B cell (primary cell): ENCODE measurements at regions not wholly inside any gene's neighbourhood (a gene's known extent, or its start where the extent isn't known, plus 50 kb on each side); places are given as distances from the start of the nearest gene placed in this dataset.
A peak's percentile ranks its signal among the peaks of the same experiment; 100 is the strongest.

Experiments used
- ATAC-seq: fragments of 200-7000 bp; cut with Tn5 transposase; one replicate; pipeline ENCODE4 v1.10.0; 2021; ENCODE audit warnings: low read depth, mild to moderate bottlenecking, moderate number of reproducible peaks, moderate library complexity
- CTCF ChIA-PET: fragments of 350-600 bp; sonication (Branson Sonifier 250); formaldehyde crosslinking; loops from one replicate; lab custom pipeline; 2021; ENCODE audit warnings: antibody characterized with exemption, inconsistent platforms; lab: Charles Lee
- POLR2A ChIA-PET: fragments of 350-600 bp; sonication (Branson Sonifier 250); formaldehyde crosslinking; loops from one replicate; lab custom pipeline; 2021; ENCODE audit warnings: antibody characterized with exemption; lab: Charles Lee
- DNase-seq: peaks from one replicate; pipeline ENCODE4 v3.0.0; 2013
- H2AFZ ChIP-seq: 2 replicates; pipeline ENCODE4 v1.6.1; 2012; ENCODE audit warnings: mild to moderate bottlenecking, low read depth, low read length; ENCODE audit not compliant: insufficient read depth, poor library complexity, severe bottlenecking
- H3K27ac ChIP-seq, 2 donors: 1 replicate in 1 of 2; 2 replicates in 1 of 2; pipeline ENCODE4 v1.5.1; 2012 to 2013; ENCODE audit warnings: low read length in 2 of 2, mild to moderate bottlenecking in 2 of 2, moderate library complexity in 1 of 2
- H3K27me3 ChIP-seq, 4 experiments: fragments of 200-600 bp in 1 of 4; sonication (generic) in 1 of 4; replicated peaks in 1 of 4; 1 replicate in 2 of 4; 2 replicates in 2 of 4; pipeline versions ENCODE4 v1.6.1 to v1.7.0; 2013 to 2016; ENCODE audit warnings: low read length in 3 of 4, mild to moderate bottlenecking in 2 of 4, mixed read lengths in 1 of 4, moderate library complexity in 1 of 4; ENCODE audit not compliant: insufficient read depth in 4 of 4, control insufficient read depth in 3 of 4; ENCODE audit errors: control extremely low read depth in 1 of 4
- H3K36me3 ChIP-seq, 2 experiments: replicated peaks in 1 of 2; 1 replicate in 1 of 2; 2 replicates in 1 of 2; pipeline versions ENCODE4 v1.6.1 to v1.7.1; 2013; ENCODE audit warnings: low read length in 1 of 2; ENCODE audit not compliant: insufficient read depth in 2 of 2, control insufficient read depth in 1 of 2; ENCODE audit errors: control extremely low read depth in 1 of 2, extremely low read depth in 1 of 2
- H3K4me1 ChIP-seq, 2 donors: fragments of 200-600 bp in 1 of 2; sonication (generic) in 1 of 2; 1 replicate in 1 of 2; 2 replicates in 1 of 2; pipeline versions ENCODE4 v1.5.1 to v1.6.1; 2013 to 2017; ENCODE audit warnings: low read length in 2 of 2; ENCODE audit not compliant: control insufficient read depth in 2 of 2, insufficient read depth in 2 of 2
- H3K4me2 ChIP-seq: replicated peaks from 2 replicates; pipeline ENCODE3; 2012; ENCODE audit warnings: mild to moderate bottlenecking, low read depth, low read length; ENCODE audit not compliant: poor library complexity, severe bottlenecking
- H3K4me3 ChIP-seq, 5 experiments: fragments of 200-600 bp in 1 of 5; sonication (generic) in 1 of 5; 1 replicate in 3 of 5; 2 replicates in 2 of 5; pipeline versions ENCODE4 v1.5.1 to v1.7.0; 2011 to 2016; ENCODE audit warnings: low read length in 4 of 5, mild to moderate bottlenecking in 4 of 5, low read depth in 2 of 5, control low read depth in 1 of 5, moderate library complexity in 1 of 5; ENCODE audit not compliant: insufficient read depth in 1 of 5; ENCODE audit errors: control extremely low read depth in 1 of 5, extremely low read depth in 1 of 5
- H3K79me2 ChIP-seq: fragments of 200-600 bp; sonication (generic); one replicate; pipeline ENCODE4 v1.6.0; 2016; ENCODE audit warnings: low read length; ENCODE audit not compliant: control insufficient read depth, insufficient read depth
- H3K9ac ChIP-seq: fragments of 200-600 bp; sonication (generic); 2 replicates; pipeline ENCODE4 v1.6.1; 2017; ENCODE audit warnings: mild to moderate bottlenecking, low read length, moderate library complexity
- H3K9me3 ChIP-seq, 3 donors: one replicate each; pipeline versions ENCODE4 v1.6.1 to v1.7.1; 2013; ENCODE audit warnings: low read length in 2 of 3; ENCODE audit not compliant: control insufficient read depth in 2 of 3, insufficient read depth in 1 of 3; ENCODE audit errors: control extremely low read depth in 1 of 3
- H4K20me1 ChIP-seq: 2 replicates; pipeline ENCODE4 v1.6.0; 2012; ENCODE audit warnings: mild to moderate bottlenecking, low read length; ENCODE audit not compliant: insufficient read depth, control insufficient read depth, poor library complexity, severe bottlenecking
- H3K27ac Mint-ChIP-seq: one replicate; pipeline ENCODE4 v1.8.0; 2021; ENCODE audit warnings: mixed read lengths
- H3K27me3 Mint-ChIP-seq: one replicate; pipeline ENCODE4 v1.8.0; 2021; ENCODE audit warnings: mixed read lengths
- H3K4me1 Mint-ChIP-seq: one replicate; pipeline ENCODE4 v1.8.0; 2021; ENCODE audit warnings: mixed read lengths
- H3K4me3 Mint-ChIP-seq: one replicate; pipeline ENCODE4 v1.8.0; 2021; ENCODE audit warnings: mixed read lengths
- H3K9me3 Mint-ChIP-seq: one replicate; pipeline ENCODE4 v1.8.0; 2022; ENCODE audit warnings: mixed read lengths; ENCODE audit not compliant: insufficient read depth
- CTCF ChIP-seq: fragments of 200-600 bp; IDR thresholded peaks from one replicate; pipeline ENCODE4 v1.8.0; 2022; ENCODE audit warnings: antibody characterized with exemption, mild to moderate bottlenecking
- EZH2 ChIP-seq: IDR thresholded peaks from 2 replicates; pipeline ENCODE4 v1.6.1; 2012; ENCODE audit warnings: borderline replicate concordance, low read depth, mild to moderate bottlenecking, moderate library complexity, low read length; ENCODE audit not compliant: insufficient read depth, poor library complexity, severe bottlenecking
- WGBS: methylation state at CpG from one replicate; pipeline ENCODE4 v1.1.5; 2013; ENCODE audit warnings: missing lambda C conversion rate; ENCODE audit not compliant: insufficient coverage; 5-methylcytosine and 5-hydroxymethylcytosine counted together
- intact Hi-C: fragments of 100-400 bp; cut with micrococcal nuclease; formaldehyde crosslinking; loops from one replicate; pipeline ENCODE4 v1.10.0; 2022

GRCh38 chr16:13421726-13422125 is 498.2 kb upstream of the ERCC4 start:
- Mint-ChIP-seq H3K27ac (no peak overlapping the region), H3K4me1 (peaks cover 9% of the 10 kb centered on the region), H3K27me3 (no peaks in the 10 kb centered on the region), H3K9me3 (no peaks in the 10 kb centered on the region), H3K4me3 (no peak overlapping the region)
- ATAC-seq (no peak), DNase-seq (no peak)
- Histone ChIP-seq H4K20me1 (no peaks in the 10 kb centered on the region), H3K27me3 (no peaks in the 10 kb centered on the region), H3K36me3 (no peaks in the 10 kb centered on the region), H3K4me1 (peaks cover 5 to 6% of the 10 kb centered on the region in 2 donors), H3K4me2 (no peak overlapping the region), H3K27ac (no peak overlapping the region), H3K9ac (no peak overlapping the region), H3K79me2 (no peaks in the 10 kb centered on the region), H3K9me3 (peaks cover 0 to 6% (median 1%) of the 10 kb centered on the region in 3 donors), H3K4me3 (no peak overlapping the region), H2AFZ (no peak overlapping the region)
- CTCF ChIA-PET = no interaction called here
- POLR2A ChIA-PET = no interaction called here
- WGBS = no CpG with 5 or more reads among the region's 3 CpGs
- intact Hi-C loops = no loop called here
- TF ChIP-seq EZH2 (no peak), CTCF (no peak)

GRCh38 chr16:13425836-13426235 is 494.1 kb upstream of the ERCC4 start:
- H3K79me2 ChIP-seq = no peaks in the 10 kb centered on the region
- CTCF ChIA-PET = no interaction called here
- TF ChIP-seq CTCF (no peak), EZH2 (no peak)
- H3K27ac Mint-ChIP-seq = no peak overlapping the region
- intact Hi-C loops = no loop called here
- H3K27me3 ChIP-seq = no peaks in the 10 kb centered on the region
- no peak overlapping the region for H3K27ac ChIP-seq
- no peaks in the 10 kb centered on the region for H3K27me3 Mint-ChIP-seq
- peak overlapping the region; percentile 9 for H3K4me2 ChIP-seq
- no peak overlapping the region for H3K4me3 ChIP-seq
- H4K20me1 ChIP-seq = no peaks in the 10 kb centered on the region
- peaks cover 9% of the 10 kb centered on the region for H3K4me1 Mint-ChIP-seq
- ATAC-seq (no peak), DNase-seq (no peak)
- H2AFZ ChIP-seq = no peak overlapping the region
- no peak overlapping the region for H3K4me3 Mint-ChIP-seq
- H3K4me1 ChIP-seq = peaks cover 5 to 6% of the 10 kb centered on the region in 2 donors
- H3K9me3 Mint-ChIP-seq = no peaks in the 10 kb centered on the region
- no peaks in the 10 kb centered on the region for H3K36me3 ChIP-seq
- peaks cover 0 to 6% (median 1%) of the 10 kb centered on the region in 3 donors for H3K9me3 ChIP-seq
- no peak overlapping the region for H3K9ac ChIP-seq
- POLR2A ChIA-PET = no interaction called here
- whole genome bisulfite sequencing = no CpG with 5 or more reads among the region's 5 CpGs
